ENCODE measurements at regions not wholly inside any gene's neighbourhood (a gene's known extent, or its start where the extent isn't known, plus 50 kb on each side); places are given as distances from the start of the nearest gene placed in this dataset.

- TF ChIP-seq GATA2 (IDR thresholded peaks at IDR 0.05; ENCODE audit: low read depth, low read length) = no peak
- TF ChIP-seq GATA3 (IDR thresholded peaks at IDR 0.05; ENCODE audit: low read depth, low read length) = no peak
Observed at GRCh38 chr5:60503771-60504170, 196.2 kb downstream of the DEPDC1B start.

DNA sequence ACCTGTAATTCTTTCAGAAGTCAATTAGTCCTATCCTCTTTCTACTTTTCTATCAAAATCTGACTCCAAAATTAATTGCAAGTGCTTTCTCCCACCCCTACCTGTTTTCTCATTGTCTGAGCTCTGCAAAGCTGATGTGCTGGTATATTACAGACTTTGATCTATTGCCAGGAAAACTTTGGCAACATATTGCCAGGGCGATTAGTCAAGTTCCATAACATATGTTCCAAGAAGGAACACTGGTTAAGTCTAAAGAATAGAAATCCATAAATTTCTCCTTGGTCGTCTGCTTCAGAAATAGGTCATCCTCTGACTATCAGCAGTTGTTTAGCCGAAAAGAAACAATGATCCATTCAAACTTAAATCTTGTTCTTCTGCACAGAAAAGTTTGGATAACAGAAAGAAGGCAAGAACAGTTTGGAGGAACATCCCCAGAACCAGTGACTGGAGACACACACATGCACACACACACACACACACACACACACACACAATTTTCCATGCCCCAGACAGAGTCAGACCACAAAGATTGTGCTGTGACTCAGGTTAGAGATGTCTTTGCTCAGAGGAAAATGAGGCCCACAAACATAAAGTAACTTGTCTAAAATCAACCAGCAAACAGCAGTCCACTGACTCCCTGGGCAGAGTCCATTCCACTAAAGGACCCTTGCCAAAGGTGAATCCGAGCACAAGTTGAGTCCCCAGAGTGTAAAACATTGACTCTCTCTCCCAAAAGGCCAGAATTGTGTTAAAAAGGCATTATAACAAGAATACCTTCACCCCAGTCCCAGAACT lies 202.1 kb downstream of the DEPDC1B start:
- TF ChIP-seq GATA3 (IDR thresholded peaks at IDR 0.05; ENCODE audit: low read depth, low read length) (no peak), GATA2 (IDR thresholded peaks at IDR 0.05; ENCODE audit: low read depth, low read length) (no peak)

DNA sequence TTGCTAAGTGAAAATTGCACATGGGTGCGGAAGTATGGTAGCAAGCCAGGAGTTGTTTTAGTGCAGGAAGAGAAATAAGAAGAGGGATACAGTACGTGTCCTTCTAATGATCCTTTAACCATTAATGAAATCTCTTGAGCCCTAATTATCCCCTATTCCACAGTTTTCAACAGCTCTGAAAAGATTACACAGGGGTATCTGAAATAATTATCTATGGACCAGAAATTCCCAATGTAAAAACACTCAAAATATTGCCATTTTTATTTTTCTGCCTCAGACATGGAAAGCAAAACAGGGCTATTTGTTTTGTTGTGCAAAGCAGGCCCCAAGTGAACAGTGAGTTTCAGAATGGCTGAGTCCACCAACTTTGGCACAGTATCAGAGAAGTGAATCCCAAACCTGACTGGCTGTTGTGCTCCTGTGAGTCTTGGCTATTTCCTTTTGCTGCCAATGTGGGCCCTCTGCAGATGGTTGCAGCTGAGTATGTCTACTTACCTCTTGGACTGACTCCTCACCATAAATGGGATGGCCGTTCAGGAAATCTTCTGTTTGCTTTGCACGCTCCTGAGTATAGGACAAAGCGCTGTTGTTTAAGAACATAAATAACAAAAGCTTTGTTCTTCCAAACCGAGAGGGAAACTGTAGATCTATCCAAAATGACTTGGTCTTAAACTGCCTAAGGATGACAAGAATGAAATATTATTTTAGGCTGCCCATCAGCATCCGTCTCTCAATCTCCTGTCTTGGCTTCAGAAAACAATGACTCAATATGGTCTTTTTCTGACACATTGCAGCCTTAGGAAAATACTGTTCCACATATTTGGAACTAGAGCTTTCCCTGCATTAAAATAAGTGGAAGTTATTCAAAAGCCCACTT lies 204.1 kb downstream of the DEPDC1B start:
- TF ChIP-seq GATA3 (IDR thresholded peaks at IDR 0.05; ENCODE audit: low read depth, low read length) = no peak
- TF ChIP-seq GATA2 (IDR thresholded peaks at IDR 0.05; ENCODE audit: low read depth, low read length) = no peak

GRCh38 chr5:60494635-60495034 lies 205.3 kb downstream of the DEPDC1B start:
- no peak for TF ChIP-seq GATA3 (IDR thresholded peaks at IDR 0.05; ENCODE audit: low read depth, low read length)
- no peak for TF ChIP-seq GATA2 (IDR thresholded peaks at IDR 0.05; ENCODE audit: low read depth, low read length)

DNA sequence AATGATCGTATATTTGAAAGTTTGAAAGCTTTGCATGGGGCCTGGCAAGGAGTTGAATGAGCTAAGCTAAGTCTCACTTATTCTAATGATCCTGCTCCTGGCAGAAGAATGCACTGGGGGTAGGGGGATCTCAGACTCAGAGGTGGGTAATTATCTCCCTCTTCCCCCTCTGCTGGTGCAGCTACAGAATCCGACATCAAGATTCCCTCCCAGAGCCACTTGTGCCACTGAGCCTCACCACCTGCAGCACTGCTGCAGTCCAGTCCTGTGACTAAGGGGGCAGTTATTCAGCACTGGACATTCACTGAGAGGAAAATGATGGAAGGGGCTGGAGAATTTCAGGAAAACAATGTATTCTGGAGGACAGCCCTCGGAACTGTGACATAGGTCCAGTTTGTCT lies 205.8 kb downstream of the DEPDC1B start:
- TF ChIP-seq GATA3 (IDR thresholded peaks at IDR 0.05; ENCODE audit: low read depth, low read length) (no peak), GATA2 (IDR thresholded peaks at IDR 0.05; ENCODE audit: low read depth, low read length) (no peak)

DNA sequence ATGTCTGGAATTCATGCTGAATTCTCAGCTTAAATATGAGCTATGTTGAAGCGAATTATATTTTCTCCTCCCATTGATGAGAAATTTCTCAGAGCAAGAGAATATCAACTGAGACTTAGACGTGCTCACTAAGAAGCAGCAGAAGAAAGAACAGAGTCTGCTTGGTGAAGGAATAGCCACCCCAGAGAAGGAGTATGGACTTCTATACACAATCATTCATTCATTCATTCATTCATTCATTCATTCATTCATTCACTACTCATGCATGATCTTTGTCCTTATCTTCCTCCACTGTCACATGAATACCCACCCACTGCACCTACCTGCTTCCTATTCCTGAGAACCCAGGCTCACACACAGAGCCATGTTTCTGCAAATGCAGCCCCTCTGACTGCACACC lies 206.6 kb downstream of the DEPDC1B start:
- TF ChIP-seq GATA2 (IDR thresholded peaks at IDR 0.05; ENCODE audit: low read depth, low read length) (no peak), GATA3 (IDR thresholded peaks at IDR 0.05; ENCODE audit: low read depth, low read length) (no peak)

DNA sequence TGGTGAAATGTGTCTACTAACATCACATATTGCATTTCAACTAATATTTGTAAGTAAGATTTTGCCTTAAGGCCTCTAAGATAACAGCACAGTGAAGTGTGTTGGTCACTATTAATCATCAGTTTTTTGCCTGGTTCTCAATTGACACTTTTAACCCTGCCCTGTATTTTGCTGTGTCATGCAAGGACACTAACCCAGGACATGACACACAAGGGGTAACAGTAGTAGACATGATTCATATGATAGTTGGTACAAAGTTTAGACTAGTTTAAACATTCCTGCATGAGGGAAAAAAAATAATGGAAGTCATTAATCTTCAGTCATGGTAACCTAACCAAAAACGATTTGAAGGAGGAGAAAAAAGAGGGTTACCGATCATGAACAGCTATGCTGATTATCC lies 207.0 kb downstream of the DEPDC1B start:
- TF ChIP-seq GATA3 (IDR thresholded peaks at IDR 0.05; ENCODE audit: low read depth, low read length) = no peak
- TF ChIP-seq GATA2 (IDR thresholded peaks at IDR 0.05; ENCODE audit: low read depth, low read length) = no peak

GRCh38 chr5:60490597-60491166 lies 209.3 kb downstream of the DEPDC1B start:
- TF ChIP-seq GATA3 (IDR thresholded peaks at IDR 0.05; ENCODE audit: low read depth, low read length) = no peak
- TF ChIP-seq GATA2 (IDR thresholded peaks at IDR 0.05; ENCODE audit: low read depth, low read length) = no peak

DNA sequence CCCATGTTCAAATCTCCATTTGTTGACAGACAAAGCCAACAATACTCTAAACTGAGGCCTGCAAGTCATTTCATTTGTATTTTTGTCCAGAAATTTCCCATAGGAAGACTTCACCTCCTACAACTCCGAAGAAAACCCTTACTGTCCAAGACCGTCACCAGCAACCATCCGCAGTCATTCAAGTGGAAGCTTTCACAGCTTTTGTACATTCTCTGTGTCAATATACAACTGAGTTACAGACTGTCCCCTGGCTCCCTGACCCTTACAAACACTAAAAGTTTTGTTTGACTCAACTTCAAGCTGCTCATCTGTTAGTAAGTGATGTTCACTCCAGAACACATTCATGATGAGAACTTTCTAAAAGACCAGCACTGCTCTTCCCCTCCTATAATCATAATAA lies 210.1 kb downstream of the DEPDC1B start:
- TF ChIP-seq GATA3 (IDR thresholded peaks at IDR 0.05; ENCODE audit: low read depth, low read length) (no peak), GATA2 (IDR thresholded peaks at IDR 0.05; ENCODE audit: low read depth, low read length) (no peak)

- TF ChIP-seq GATA3 (IDR thresholded peaks at IDR 0.05; ENCODE audit: low read depth, low read length) (no peak), GATA2 (IDR thresholded peaks at IDR 0.05; ENCODE audit: low read depth, low read length) (no peak)
Observed at GRCh38 chr5:60489377-60489776, 210.6 kb downstream of the DEPDC1B start.

- no peak for TF ChIP-seq GATA3 (IDR thresholded peaks at IDR 0.05; ENCODE audit: low read depth, low read length)
- no peak for TF ChIP-seq GATA2 (IDR thresholded peaks at IDR 0.05; ENCODE audit: low read depth, low read length)
Observed at GRCh38 chr5:60488466-60489130, 211.4 kb downstream of the DEPDC1B start.

GRCh38 chr5:60487885-60488442 lies 212.0 kb downstream of the DEPDC1B start:
- no peak for TF ChIP-seq GATA3 (IDR thresholded peaks at IDR 0.05; ENCODE audit: low read depth, low read length)
- peak; percentile 39; the same call in 1 of the 2 replicates for TF ChIP-seq GATA2 (IDR thresholded peaks at IDR 0.05; ENCODE audit: low read depth, low read length)

GRCh38 chr5:60487476-60487875 lies 212.5 kb downstream of the DEPDC1B start:
- TF ChIP-seq GATA3 (IDR thresholded peaks at IDR 0.05; ENCODE audit: low read depth, low read length) (no peak), GATA2 (IDR thresholded peaks at IDR 0.05; ENCODE audit: low read depth, low read length) (no peak)

DNA sequence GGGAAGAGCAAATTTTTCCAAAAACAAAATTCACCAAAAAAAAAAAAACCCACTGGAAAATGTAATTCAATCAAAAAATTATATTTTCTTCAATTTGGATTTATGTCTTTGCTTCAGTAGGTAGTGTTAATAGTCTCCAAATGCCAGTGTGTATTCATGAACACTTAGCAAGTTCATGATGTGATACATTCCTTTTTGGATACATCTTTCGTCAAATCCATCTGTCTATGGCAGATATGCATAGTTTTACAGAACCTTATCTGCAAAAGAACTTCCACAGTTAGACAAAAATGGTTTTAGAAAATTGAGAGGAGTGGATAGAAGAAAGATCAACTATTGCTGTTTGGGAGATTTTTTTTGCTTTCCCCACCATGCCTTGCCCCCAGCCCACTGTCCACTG lies 214.6 kb downstream of the DEPDC1B start:
- TF ChIP-seq GATA3 (IDR thresholded peaks at IDR 0.05; ENCODE audit: low read depth, low read length) = no peak

Data from SH-SY5Y (cell line).